GM21515 (cell line): ENCODE measurements at regions not wholly inside any gene's neighbourhood (a gene's known extent, or its start where the extent isn't known, plus 50 kb on each side); places are given as distances from the start of the nearest gene placed in this dataset.
A peak's percentile ranks its signal among the peaks of the same experiment; 100 is the strongest.
"Not testable (repeated sequence)": the region's sequence is repeated elsewhere in the genome, so short reads cannot be mapped to it uniquely, and the experiment has no call there.

Source experiments
- ATAC-seq: cut with Tn5 transposase; IDR thresholded peaks from one replicate; pipeline ENCODE4 v1.9.1; 2021; ENCODE audit not compliant: unreplicated experiment

DNA sequence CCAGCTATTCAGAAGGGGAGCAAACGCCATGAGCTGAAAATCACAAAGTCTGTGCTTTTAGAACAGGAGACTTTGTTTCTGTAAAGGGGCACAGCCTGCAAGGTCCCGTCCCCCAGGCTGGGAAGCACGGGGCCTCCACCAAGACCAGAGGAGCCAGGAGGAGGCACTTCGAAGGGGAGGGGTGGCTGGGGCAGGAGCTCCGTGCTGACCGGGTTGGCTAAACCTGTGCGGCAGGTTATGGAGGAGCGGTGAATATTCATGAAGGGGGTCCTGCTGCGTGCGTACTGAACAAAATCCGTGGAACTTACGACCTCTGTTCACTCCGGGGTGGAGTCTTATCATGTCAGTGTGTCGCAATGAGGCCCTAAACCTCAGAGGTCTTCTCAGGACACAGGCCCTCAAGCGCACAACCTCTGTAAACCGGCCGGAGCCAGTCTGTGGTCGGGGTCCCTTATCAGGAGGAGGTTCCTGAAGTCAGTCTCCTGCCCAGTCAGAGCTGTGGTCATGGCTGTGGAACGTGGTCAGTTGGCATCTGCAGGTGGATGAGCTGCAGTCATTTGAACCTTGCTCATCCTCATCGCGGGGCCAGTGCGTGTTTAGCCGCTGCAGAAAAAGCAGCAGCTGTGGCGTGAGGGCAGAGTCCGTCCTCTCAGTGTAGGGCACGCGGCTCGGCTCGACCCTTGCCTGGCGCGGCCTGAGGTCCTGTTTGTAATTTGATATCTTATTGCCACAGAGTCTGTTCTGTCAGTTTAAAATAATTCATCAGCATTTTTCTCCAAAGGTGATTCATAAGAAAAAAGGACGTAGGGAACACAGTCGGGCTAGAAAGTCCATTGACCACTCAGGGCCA, 5507.7 kb upstream of the TPTE start:
- not testable (repeated sequence) for ATAC-seq

DNA sequence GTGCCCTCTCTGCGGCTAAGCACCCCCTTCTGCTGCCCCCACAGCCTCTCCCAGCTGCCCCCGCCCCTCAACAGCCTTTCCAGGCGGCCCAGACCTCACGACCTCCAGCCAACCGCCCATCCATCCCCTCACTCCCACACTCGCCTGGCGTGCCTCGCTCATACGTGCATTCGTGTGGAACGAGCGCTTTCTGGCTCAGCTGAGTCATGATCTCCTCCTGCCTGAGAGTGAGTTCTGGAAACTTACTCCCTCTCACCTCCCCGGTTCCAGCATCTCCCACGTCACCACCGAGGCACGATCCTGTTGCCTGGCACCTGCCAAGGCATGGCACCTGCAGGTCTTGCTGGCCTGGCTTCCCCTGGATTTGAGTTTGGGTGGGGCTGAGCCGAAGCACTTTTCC, 5506.2 kb upstream of the TPTE start:
- not testable (repeated sequence) for ATAC-seq

DNA sequence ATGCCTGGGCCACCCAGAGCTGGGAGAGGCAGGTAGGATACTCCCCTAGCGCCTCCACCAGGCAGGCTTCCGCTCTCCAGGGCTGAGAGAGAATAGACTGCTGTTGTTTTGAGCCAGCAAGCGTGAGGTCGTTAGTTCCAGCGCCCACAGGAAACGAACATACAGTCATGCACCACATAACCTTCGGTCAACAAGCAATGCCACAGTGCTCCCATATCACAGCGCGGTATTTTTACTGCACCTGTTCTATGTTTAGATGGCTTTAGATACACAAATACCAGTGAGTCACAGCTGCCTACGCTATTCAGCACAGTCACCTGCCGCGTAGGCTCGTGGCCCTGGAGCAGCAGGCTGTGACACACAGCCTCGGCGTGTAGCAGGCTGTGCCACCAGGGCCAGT, 5502.3 kb upstream of the TPTE start:
- peak; percentile 44 for ATAC-seq

DNA sequence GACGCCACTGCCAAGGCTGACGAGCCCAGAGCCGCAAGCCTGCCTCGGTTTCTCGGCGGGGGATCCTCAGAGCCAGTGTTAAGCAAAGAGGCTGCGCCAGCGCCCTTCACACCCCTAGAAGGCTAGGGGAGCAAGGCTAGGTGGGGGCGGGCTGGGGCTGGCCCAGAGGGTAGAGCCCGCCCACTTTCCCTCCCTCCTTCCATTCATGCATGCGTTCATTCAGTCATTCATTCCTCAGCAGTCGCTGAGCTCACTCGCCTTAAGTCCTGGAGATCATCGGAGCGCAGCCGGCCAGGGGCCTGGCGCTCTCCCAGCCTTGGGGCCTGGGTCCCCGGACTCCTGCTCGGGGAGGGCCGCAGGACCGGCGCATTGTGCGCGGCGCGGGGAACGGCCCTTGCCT, 5499.6 kb upstream of the TPTE start:
- ATAC-seq: peak; percentile 39

DNA sequence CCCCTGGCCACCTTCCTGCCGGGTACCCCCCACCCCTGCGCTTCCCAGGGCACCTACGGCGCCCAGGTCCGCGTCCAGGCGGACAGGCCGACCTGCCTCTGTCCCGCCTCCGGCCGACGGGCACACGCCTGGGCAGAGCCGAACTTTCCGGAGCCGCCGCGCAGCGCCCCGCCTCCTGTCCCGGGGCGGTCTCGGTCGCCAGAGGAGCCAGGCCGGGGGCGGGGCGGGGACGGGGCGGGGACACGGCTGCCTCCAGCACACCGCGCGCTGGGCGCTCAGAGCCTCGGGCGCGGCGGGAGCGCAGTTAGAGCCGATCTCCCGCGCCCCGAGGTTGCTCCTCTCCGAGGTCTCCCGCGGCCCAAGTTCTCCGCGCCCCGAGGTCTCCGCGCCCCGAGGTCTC, 5499.1 kb upstream of the TPTE start:
- ATAC-seq: peak; percentile 30

DNA sequence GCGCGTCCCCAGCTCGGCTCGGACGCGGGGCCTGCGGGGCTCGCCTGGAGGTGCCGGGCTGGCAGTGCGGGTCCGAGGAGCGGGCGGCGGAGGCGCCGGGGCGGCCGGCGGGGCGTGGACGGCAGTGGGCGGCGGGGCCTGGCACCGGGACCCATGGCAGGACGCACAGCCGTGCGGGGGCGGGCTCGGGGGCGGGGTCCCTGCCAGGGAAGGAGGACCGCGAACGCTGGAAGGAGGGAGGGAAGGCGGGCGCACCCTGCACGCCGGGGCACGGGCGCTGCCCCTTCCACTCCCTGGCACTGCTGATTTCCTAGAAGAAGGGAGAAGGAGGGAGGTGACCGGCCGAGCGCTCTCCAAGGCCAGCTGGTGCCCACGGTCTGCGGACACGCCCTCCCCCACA, 5498.6 kb upstream of the TPTE start:
- not testable (repeated sequence) for ATAC-seq

DNA sequence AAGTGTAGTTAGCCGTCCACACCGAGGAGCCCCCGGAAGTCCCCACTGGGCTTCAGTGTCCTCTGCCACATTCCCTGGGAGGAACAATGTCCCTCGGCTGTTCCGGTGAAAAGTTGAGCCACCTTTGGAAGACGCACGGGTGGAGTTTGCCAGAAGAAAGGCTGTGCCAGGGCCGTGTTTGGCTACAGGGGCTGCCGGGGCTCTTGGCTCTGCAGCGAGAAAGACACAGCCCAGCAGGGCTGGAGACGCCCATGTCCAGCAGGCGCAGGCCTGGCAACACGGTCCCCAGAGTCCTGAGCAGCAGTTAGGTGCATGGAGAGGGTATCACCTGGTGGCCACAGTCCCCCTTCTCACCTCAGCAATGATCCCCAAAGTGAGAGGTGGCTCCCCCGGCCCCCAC, 5486.2 kb upstream of the TPTE start:
- not testable (repeated sequence) for ATAC-seq

DNA sequence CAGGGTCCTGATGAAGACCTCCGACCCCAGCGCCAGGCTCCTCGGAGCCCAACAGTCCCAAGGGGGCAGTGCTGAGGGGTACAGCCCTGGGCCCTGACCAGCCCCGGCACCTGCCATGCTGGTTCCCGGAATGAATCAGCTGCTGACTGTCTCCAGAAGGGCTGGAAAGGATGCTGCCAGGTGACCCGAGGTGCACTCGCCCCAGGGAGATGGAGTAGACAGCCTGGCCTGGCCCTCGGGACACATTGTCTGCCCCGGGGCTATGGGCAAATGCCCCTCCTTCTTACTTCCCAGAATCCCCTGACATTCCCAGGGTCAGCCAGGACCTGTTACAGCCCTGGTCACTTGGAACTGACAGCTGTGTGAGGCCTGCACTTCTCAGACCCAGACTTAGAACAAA, 5485.8 kb upstream of the TPTE start:
- ATAC-seq: not testable (repeated sequence)

DNA sequence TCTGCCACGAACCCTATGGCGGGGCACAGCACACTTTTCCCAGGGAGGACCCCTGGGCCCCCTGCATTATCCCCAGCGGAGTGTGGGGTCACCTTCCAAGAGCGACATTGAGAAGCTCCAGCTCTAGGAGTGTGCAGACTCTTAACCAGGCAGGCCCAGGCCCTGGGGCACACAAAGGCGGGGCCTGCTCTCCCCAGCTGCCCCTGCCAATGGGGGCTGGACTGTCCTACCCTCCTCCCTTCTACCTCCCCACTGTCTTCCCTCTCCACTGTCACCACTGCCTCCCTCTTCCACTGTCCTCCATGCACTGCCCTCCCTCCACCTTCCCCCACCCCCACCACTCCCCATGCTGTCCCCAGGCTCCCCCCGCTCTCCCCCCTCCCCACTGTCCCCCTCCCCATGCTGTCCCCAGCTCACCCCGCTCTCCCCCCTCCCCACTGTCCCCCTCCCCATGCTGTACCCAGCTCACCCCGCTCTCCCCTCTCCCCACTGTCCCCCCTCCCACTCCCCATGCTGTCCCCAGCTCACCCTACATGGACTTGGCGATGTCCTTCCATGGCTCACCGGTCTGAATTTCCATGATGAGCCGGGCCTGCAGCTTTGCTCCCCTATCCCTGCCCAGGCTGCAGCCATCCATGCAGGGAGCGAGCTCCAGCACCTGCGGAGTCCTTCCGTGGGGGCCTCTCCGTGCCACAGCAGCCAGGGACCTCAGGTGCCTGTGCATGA, 5483.6 kb upstream of the TPTE start:
- ATAC-seq: not testable (repeated sequence)

DNA sequence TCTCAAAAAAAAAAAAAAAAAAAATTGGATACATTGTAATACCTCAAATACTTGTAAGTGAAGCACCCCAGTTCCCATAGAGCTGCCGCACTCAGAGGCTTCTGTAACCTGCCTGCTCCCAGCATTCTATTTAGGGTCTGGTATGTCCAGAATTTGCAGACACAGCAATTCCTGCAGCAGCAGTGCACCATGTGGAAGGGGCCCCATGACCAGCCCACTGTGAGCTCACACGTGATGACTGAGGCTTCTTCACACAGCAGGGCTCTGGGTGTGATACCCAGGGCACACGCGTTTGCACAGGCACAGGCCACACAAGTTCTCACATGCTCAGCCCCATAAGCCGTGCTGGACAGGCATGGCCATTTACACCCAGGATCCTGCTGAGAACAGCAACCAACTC, 5481.5 kb upstream of the TPTE start:
- ATAC-seq: not testable (repeated sequence)

DNA sequence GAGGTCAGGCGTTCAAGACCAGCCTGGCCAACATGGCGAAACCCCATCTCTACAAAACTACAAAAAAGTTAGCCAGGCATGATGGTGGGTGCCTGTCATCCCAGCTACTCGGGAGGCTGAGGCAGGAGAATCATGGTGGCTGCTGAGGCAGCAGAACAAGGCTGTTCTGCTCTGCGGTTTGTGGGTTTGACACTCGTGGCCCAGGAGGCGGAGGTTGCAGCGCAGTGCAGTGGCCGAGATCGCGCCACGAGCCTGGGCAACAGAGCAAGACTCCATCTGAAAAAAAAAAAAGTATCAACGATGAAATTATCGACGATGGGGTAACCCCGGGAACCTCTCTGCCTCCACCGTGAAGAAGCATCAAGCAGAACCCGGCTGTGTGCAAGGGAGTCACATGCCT, 5478.8 kb upstream of the TPTE start:
- ATAC-seq: not testable (repeated sequence)

DNA sequence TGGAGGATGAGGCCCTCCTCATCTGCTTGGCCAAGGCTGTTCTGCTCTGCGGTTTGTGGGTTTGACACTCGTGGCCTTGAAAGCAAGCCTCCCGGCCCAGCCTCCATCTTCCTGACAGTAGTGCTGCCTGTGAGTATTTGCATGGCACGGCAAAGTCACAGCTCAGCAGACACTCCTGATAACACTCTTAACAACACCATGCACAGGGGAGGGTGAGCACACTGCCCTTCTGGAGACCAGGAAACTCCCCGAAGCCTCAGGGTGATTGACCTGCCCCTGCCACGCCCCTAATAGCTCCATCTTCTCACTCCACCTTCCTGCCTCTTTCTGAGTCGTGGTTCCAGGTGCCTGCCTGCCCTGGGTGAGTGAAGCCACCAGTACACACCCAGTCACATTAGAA, 5476.6 kb upstream of the TPTE start:
- not testable (repeated sequence) for ATAC-seq

DNA sequence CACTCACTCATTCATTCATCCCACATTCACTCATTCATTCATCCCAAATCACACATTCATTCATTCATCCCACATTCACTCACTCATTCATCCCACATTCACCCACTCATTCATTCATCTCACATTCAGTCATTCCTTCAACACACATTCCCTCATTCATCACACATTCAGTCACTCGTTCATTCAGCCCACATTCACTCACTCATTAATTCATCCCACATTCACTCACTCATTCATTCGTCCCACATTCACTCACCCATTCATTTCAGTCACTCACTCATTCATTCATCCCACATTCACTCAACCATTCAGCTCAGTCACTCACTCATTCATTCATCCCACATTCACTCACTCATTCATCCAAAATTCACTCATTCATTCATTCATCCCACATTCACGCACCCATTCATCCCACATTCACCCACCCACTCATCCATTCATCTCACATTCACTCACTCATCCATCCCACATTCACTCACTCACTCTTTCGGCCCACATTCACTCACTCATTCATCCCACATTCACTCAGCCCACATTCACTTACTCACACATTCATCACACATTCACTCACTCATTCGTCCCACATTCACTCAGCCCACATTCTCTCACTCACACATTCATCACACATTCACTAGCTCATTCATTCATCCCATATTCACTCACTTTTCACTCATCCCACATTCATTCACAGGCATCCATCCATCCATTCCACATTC, 5469.9 kb upstream of the TPTE start:
- ATAC-seq: not testable (repeated sequence)

DNA sequence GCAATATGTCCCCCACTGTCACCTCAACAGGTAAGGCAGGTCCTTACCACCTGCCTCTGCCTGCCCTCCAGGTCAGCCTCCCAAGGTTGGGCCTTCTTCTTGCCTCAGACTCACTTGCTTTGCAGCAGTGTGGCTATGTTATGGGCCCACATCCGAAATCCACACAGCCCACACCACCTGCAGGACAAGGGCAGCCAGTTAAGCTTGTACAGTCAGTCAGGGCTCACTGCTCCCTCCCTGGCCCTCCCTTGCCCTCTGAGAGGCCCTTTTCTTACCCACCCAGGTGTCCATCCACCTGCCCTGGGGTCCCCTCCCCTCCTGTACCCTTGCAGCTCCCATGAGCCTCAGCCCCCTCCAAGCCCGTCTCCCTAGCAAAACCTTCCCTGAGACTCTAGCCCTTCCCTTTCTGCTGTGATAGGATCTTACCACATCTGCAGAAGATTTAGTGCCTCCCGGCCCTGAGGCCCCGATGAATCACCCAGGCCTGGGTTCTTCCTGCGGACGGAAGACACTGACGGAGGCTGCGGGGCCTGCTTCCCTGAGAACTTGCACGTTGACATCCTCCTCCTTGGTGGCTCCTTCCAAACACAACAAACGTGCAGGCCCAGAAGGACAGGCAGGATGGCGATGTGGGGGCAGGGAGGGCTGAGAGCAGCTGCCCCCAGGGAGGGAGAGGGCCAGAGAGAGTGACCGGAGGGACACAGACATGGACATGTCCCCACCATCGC, 5466.2 kb upstream of the TPTE start:
- ATAC-seq: not testable (repeated sequence)

DNA sequence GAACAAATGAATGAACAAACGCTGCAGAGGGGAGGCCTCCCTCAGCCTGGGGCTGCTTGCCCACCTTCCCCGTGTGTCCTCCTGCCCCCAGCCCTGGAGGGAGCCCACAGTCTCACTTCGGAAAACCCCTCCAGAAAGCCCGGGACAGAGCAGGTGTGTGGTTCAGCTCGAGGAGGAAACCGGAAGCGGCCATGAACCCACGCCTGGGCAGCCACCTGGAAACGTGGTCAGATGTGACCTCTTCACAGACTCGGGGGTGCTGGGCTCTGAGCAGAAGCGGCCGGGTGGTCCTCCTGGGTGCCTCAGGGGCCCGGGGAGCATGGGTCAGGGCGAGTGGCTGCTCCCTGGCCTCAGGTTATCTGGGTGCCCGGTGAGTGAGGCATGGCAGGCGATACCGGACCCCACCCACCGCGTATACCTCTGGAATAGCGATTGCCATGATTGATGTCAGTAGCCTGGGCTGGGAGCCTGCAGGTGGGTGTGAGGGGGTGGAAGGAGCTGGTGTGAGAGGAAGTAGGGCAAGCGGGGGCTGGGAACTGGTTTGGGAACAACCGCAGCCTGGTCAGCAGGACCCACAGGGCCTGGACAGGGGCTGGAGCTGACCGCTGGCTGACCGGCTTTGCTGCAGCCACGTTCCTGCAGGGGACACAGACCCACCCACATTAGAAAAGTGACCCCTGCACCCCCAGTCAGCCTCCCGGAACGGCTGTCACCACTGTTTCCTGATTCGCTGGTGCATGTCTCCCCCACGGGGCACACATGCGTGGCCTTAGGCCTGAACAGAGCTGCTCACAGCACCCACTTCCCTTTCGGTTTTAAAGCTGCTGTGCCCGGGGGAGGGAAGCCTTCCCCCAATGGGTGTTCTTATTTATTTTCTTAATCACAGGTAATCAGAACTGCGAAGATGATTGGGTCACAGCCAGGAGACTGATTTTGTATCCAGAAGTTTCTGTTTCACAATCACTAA, 5465.1 kb upstream of the TPTE start:
- not testable (repeated sequence) for ATAC-seq

DNA sequence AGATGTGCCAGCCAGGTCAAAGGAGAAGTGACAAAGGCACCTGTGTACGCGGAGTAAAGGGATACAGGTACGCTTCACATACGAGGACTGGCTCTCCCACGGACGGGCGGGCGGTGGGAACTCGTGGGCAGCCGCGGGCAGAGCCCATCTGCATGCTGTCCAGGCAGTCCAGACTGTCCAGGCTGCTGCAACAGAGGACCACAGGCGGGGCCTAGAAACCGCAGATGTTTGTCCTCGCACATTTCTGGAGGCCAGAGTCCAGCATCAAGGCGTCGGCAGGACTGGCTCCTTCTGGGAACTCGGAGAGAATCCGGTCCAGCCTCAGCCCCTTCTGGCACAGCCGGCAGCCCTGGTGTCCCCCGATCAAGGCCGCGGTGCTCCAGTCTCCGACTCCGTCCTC, 5464.3 kb upstream of the TPTE start:
- ATAC-seq: not testable (repeated sequence)

DNA sequence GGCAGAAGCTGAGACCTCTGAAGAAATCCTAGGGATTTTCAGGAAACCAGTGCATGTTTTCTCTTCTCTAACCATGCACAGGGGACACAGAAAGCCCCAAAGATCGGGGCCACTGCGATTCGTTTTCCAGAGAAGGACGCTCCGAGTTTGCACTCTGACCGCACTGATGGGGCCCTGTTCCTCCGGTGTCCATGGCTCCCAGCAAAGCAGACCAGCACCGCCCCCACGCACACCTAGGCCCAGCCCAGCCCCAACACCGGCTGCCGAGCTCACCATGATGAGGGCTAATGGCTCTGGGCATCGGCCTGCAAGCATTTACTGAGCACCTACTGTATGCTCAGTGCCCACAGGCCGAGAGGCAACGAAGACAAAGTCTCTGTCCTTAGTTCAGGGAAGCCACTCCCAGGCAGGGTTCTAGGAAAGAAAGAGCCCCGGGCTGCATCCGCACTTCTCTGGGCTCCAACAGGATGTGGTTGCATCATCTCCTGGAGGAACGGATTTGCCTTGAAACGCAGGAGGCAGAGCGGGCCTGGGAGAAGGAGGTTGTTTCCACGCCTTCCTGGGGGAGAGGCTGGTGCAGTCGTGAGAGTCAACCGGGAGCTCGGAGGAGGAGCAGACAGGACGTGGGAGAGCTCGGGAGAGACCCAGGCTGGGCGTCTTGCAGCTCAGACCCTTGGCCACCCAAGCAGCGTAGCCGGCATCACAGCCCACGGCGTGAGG, 5460.9 kb upstream of the TPTE start:
- ATAC-seq: not testable (repeated sequence)

DNA sequence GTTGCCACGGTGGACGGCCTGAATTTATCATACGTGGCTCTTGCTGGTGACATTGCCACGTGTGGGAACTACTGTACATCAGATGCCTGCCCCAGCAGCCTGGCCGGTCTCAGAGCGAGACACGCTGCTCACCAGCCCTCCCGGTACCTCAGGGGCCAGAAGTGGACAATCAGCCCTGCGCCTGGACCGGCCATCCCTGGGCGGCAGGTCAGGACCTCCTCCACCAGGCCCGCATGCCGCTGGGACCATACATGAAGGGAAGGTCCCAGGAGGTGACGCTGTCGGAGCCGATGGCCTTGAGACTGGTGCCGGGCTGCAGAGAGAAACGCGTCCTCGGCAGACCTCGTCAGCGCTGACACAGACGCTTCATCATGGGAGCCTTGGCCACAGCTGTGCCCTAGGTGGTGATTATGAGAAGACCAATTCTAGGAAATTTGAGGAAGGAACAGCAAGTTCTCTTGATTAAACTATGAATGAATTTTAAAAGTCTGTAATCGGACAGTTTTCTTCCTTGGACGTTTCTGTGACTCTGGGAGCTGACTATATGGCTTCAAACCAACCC, 5456.7 kb upstream of the TPTE start:
- ATAC-seq: not testable (repeated sequence)
